GM23338 (cell line): ENCODE measurements at regions not wholly inside any gene's neighbourhood (a gene's known extent, or its start where the extent isn't known, plus 50 kb on each side); places are given as distances from the start of the nearest gene placed in this dataset.

Experiments
- ATAC-seq: fragments of 200-7000 bp; cut with Tn5 transposase; 3 replicates; pipeline ENCODE4 v1.9.1; 2020
- DNase-seq: peaks from one replicate; pipeline ENCODE4 v3.0.0-alpha.2; 2015; ENCODE audit warnings: low spot score
- H2AFZ ChIP-seq: fragments of 200-600 bp; sonication (generic); 2 replicates; pipeline ENCODE4 v1.8.0; 2016; ENCODE audit warnings: antibody characterized with exemption, mild to moderate bottlenecking, moderate library complexity
- H3F3A ChIP-seq: fragments of 200-600 bp; sonication (generic); replicated peaks from 2 replicates; pipeline ENCODE4 v1.8.0; 2017; ENCODE audit warnings: antibody characterized with exemption, mixed run types, low read depth
- H3K27ac ChIP-seq: fragments of 200-600 bp; sonication (generic); 2 replicates; pipeline ENCODE4 v1.6.1; 2016; ENCODE audit warnings: low read depth
- H3K27me3 ChIP-seq: fragments of 200-600 bp; sonication (generic); 2 replicates; pipeline ENCODE4 v1.8.0; 2016; ENCODE audit warnings: mild to moderate bottlenecking, mixed run types, moderate library complexity; ENCODE audit not compliant: insufficient read depth
- H3K36me3 ChIP-seq: fragments of 200-600 bp; sonication (generic); 2 replicates; pipeline ENCODE4 v1.8.0; 2016; ENCODE audit warnings: mild to moderate bottlenecking; ENCODE audit not compliant: insufficient read depth
- H3K4me1 ChIP-seq: fragments of 200-600 bp; sonication (generic); 2 replicates; pipeline ENCODE4 v1.8.0; 2016; ENCODE audit warnings: mild to moderate bottlenecking, moderate library complexity; ENCODE audit not compliant: insufficient read depth
- H3K4me2 ChIP-seq: fragments of 200-600 bp; sonication (generic); 2 replicates; pipeline ENCODE4 v1.7.1; 2017; ENCODE audit warnings: mixed run types
- H3K4me3 ChIP-seq: fragments of 200-600 bp; sonication (generic); 2 replicates; pipeline ENCODE4 v1.6.1; 2016; ENCODE audit warnings: mixed run types
- H3K79me2 ChIP-seq: fragments of 200-600 bp; sonication (generic); replicated peaks from 2 replicates; pipeline ENCODE4 v1.8.0; 2017; ENCODE audit warnings: mild to moderate bottlenecking; ENCODE audit not compliant: insufficient read depth
- H3K9me2 ChIP-seq: fragments of 200-600 bp; sonication (generic); 2 replicates; pipeline ENCODE4 v1.8.0; 2017; ENCODE audit not compliant: insufficient read depth
- H4K20me1 ChIP-seq: fragments of 200-600 bp; sonication (generic); replicated peaks from 2 replicates; pipeline ENCODE4 v1.8.0; 2017; ENCODE audit warnings: mild to moderate bottlenecking; ENCODE audit not compliant: insufficient read depth
- H3K27ac Mint-ChIP-seq: 2 replicates; pipeline ENCODE4 v1.8.0; 2020; ENCODE audit warnings: inconsistent platforms, mild to moderate bottlenecking, moderate library complexity, mixed read lengths
- H3K27me3 Mint-ChIP-seq: 3 replicates; pipeline ENCODE4 v1.8.0; 2022; ENCODE audit warnings: low read depth, mild to moderate bottlenecking, moderate library complexity, mixed read lengths, inconsistent platforms; ENCODE audit not compliant: insufficient read depth, poor library complexity
- H3K36me3 Mint-ChIP-seq: 3 replicates; pipeline ENCODE4 v1.8.0; 2021; ENCODE audit warnings: low read depth, mild to moderate bottlenecking, inconsistent platforms, moderate library complexity, mixed read lengths
- H3K4me1 Mint-ChIP-seq: 3 replicates; pipeline ENCODE4 v1.8.0; 2020; ENCODE audit warnings: mild to moderate bottlenecking, inconsistent platforms, mixed read lengths
- H3K4me3 Mint-ChIP-seq: 3 replicates; pipeline ENCODE4 v1.8.0; 2021; ENCODE audit warnings: moderate library complexity, mild to moderate bottlenecking, inconsistent platforms, mixed read lengths
- H3K9me3 Mint-ChIP-seq: 3 replicates; pipeline ENCODE4 v1.8.0; 2020; ENCODE audit warnings: moderate library complexity, mild to moderate bottlenecking, inconsistent platforms, mixed read lengths
- CREB1 ChIP-seq: fragments of 250-450 bp; sonication (Bioruptor Pico); IDR thresholded peaks from 2 replicates; pipeline ENCODE4 v1.5.0; 2020; ENCODE audit warnings: low read depth, mild to moderate bottlenecking, moderate library complexity
- EZH2 ChIP-seq: fragments of 200-600 bp; sonication (generic); IDR thresholded peaks from one replicate; pipeline ENCODE4 v1.8.0; 2017; ENCODE audit warnings: antibody characterized with exemption, mild to moderate bottlenecking, low read depth; ENCODE audit not compliant: unreplicated experiment
- JUNB ChIP-seq: IDR thresholded peaks from one replicate; pipeline ENCODE4 v1.6.1; 2016; ENCODE audit warnings: antibody characterized with exemption; ENCODE audit not compliant: unreplicated experiment
- NANOG ChIP-seq: IDR thresholded peaks from 2 replicates; pipeline ENCODE4 v1.6.1; 2016; ENCODE audit warnings: antibody characterized with exemption, borderline replicate concordance
- POLR2AphosphoS5 ChIP-seq: IDR thresholded peaks from 2 replicates; pipeline ENCODE4 v1.6.1; 2016; ENCODE audit warnings: antibody characterized with exemption, low read depth
- STAT1 ChIP-seq: IDR thresholded peaks from one replicate; pipeline ENCODE4 v1.6.1; 2016; ENCODE audit warnings: antibody characterized with exemption; ENCODE audit not compliant: unreplicated experiment
- ZNF331 ChIP-seq: fragments of 250-450 bp; sonication (Bioruptor Pico); IDR thresholded peaks from 2 replicates; pipeline ENCODE4 v1.5.0; 2020; ENCODE audit warnings: low read depth, mild to moderate bottlenecking, moderate library complexity
- TF ChIP-seq, protein P1 (sequence below), 2 experiments: fragments of 200-600 bp in 1 of 2; sonication (generic) in 1 of 2; conservative IDR thresholded peaks; 2 replicates each; pipeline versions ENCODE4 v1.5.1 to v1.6.1; 2016 to 2017; ENCODE audit warnings: antibody characterized with exemption in 2 of 2, low read depth in 2 of 2, mild to moderate bottlenecking in 2 of 2, moderate library complexity in 1 of 2
- TF ChIP-seq, protein P2 (sequence below): IDR thresholded peaks from one replicate; pipeline ENCODE4 v1.6.1; 2018; ENCODE audit warnings: antibody characterized with exemption; ENCODE audit not compliant: unreplicated experiment

DNA sequence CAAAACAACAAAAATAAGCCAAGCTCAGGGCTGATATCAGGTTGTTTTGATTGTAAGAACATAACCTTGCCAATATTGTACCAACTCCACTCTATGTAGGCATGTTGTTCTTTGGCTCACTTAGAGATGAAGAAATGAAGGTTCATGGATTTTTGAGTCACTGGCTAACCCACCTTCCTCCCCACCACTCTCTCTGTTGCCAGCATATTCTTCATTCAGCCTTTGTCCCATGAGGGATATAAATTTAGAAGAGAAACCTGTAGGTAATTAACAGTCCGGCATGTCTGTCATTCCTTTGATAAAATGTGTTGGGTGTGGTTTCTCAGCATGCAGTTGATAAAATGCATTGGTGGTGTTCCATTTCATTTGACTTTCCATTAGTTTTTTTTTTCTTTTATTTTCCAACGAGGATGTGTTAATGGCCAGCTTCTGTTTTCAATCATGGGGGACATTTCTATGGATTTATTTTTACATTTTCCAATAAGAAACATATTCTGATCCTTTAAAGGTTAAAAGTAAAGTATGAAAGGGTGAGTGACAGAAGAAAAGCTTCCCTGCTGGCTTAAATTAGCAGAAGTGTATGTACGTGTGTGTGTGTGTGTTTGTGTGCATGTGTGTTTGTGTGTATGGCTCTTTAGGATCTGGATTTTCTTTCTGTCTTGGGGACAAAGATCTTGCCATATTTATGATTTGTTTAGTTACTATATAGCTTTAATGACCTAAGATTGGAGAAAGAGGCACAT is 166.2 kb upstream of the KCNJ16 start:
- TF ChIP-seq CREB1 (CRISPR knock-in tag) (no peak), JUNB (no peak), NANOG (no peak), POLR2AphosphoS5 (no peak)
- TF ChIP-seq, protein P1, sequence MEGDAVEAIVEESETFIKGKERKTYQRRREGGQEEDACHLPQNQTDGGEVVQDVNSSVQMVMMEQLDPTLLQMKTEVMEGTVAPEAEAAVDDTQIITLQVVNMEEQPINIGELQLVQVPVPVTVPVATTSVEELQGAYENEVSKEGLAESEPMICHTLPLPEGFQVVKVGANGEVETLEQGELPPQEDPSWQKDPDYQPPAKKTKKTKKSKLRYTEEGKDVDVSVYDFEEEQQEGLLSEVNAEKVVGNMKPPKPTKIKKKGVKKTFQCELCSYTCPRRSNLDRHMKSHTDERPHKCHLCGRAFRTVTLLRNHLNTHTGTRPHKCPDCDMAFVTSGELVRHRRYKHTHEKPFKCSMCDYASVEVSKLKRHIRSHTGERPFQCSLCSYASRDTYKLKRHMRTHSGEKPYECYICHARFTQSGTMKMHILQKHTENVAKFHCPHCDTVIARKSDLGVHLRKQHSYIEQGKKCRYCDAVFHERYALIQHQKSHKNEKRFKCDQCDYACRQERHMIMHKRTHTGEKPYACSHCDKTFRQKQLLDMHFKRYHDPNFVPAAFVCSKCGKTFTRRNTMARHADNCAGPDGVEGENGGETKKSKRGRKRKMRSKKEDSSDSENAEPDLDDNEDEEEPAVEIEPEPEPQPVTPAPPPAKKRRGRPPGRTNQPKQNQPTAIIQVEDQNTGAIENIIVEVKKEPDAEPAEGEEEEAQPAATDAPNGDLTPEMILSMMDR (conservative IDR thresholded peaks at IDR 0.05; ENCODE audit: low read depth in 2 of 2), result no peak
- TF ChIP-seq, protein P2, sequence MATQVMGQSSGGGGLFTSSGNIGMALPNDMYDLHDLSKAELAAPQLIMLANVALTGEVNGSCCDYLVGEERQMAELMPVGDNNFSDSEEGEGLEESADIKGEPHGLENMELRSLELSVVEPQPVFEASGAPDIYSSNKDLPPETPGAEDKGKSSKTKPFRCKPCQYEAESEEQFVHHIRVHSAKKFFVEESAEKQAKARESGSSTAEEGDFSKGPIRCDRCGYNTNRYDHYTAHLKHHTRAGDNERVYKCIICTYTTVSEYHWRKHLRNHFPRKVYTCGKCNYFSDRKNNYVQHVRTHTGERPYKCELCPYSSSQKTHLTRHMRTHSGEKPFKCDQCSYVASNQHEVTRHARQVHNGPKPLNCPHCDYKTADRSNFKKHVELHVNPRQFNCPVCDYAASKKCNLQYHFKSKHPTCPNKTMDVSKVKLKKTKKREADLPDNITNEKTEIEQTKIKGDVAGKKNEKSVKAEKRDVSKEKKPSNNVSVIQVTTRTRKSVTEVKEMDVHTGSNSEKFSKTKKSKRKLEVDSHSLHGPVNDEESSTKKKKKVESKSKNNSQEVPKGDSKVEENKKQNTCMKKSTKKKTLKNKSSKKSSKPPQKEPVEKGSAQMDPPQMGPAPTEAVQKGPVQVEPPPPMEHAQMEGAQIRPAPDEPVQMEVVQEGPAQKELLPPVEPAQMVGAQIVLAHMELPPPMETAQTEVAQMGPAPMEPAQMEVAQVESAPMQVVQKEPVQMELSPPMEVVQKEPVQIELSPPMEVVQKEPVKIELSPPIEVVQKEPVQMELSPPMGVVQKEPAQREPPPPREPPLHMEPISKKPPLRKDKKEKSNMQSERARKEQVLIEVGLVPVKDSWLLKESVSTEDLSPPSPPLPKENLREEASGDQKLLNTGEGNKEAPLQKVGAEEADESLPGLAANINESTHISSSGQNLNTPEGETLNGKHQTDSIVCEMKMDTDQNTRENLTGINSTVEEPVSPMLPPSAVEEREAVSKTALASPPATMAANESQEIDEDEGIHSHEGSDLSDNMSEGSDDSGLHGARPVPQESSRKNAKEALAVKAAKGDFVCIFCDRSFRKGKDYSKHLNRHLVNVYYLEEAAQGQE, result no peak
- Histone ChIP-seq H3K27me3 (no peaks in the 10 kb centered on the region), H3F3A (no peaks in the 10 kb centered on the region), H3K9me2 (peaks cover 5% of the 10 kb centered on the region), H3K36me3 (no peaks in the 10 kb centered on the region), H3K27ac (no peak overlapping the region), H3K4me3 (no peak overlapping the region), H3K4me1 (no peaks in the 10 kb centered on the region), H4K20me1 (no peaks in the 10 kb centered on the region), H3K79me2 (no peaks in the 10 kb centered on the region), H2AFZ (no peak overlapping the region), H3K4me2 (no peak overlapping the region)
- Mint-ChIP-seq H3K4me3 (no peak overlapping the region), H3K9me3 (no peaks in the 10 kb centered on the region), H3K36me3 (no peaks in the 10 kb centered on the region), H3K27ac (no peak overlapping the region), H3K27me3 (peaks cover 2% of the 10 kb centered on the region), H3K4me1 (peaks cover 3% of the 10 kb centered on the region; the same call in 2 of the 3 replicates)
- DNase-seq (no peak), ATAC-seq (no peak)

DNA sequence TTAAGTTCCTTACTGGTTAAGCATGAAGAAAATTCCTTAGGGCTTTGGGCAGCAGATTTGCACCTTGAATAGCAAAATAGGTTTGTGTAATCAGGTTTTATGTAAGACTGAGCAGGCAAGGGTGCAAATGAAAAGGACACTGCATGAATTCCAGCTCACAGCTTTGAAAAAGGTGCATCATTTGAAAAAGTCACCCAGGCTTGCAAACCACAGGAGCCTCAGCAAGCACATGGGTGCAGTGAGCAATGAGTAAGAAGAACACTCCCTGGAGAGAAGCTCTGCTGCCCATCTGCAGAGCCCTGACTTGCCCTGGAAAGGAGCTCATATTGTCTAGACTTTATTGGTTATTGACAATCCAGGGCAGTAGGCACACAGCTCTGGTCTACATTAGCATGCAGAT is 165.6 kb upstream of the KCNJ16 start:
- H3K27me3 ChIP-seq, result no peaks in the 10 kb centered on the region

More for the DNA sequence above, 165.6 kb upstream of the KCNJ16 start:
- H3K36me3 ChIP-seq, result no peaks in the 10 kb centered on the region
- no peak overlapping the region for H3K27ac ChIP-seq
- H3K4me3 ChIP-seq, result no peak overlapping the region
- Mint-ChIP-seq H3K36me3 (no peaks in the 10 kb centered on the region), H3K4me1 (peaks cover 7% of the 10 kb centered on the region; the same call in 2 of the 3 replicates), H3K27me3 (peaks cover 2% of the 10 kb centered on the region), H3K4me3 (no peak overlapping the region), H3K9me3 (no peaks in the 10 kb centered on the region), H3K27ac (no peak overlapping the region)
- no peaks in the 10 kb centered on the region for H4K20me1 ChIP-seq
- ATAC-seq (no peak), DNase-seq (no peak)
- H3K79me2 ChIP-seq, result no peaks in the 10 kb centered on the region
- H3K4me1 ChIP-seq, result no peaks in the 10 kb centered on the region
- no peak overlapping the region for H2AFZ ChIP-seq
- no peak overlapping the region for H3K4me2 ChIP-seq
- H3K9me2 ChIP-seq, result peaks cover 5% of the 10 kb centered on the region
- H3F3A ChIP-seq, result no peaks in the 10 kb centered on the region
- TF ChIP-seq, protein P2, result no peak
- TF ChIP-seq POLR2AphosphoS5 (no peak), EZH2 (no peak), STAT1 (no peak), JUNB (no peak), ZNF331 (CRISPR knock-in tag) (no peak)
